Right lobe of liver (tissue), 6 donors: ENCODE measurements at regions not wholly inside any gene's neighbourhood (a gene's known extent, or its start where the extent isn't known, plus 50 kb on each side); places are given as distances from the start of the nearest gene placed in this dataset.

Source experiments
- ATAC-seq, 4 donors: fragments of 200-7000 bp; cut with Tn5 transposase; one replicate each; pipeline ENCODE4 v1.9.1; 2020; ENCODE audit warnings: mild to moderate bottlenecking in 4 of 4, moderate library complexity in 4 of 4
- DNase-seq, 3 donors: peaks; one replicate each; pipeline ENCODE4 v3.0.0-alpha.2; 2020
- H3K27ac ChIP-seq, 3 donors: fragments of 200-600 bp; one replicate each; pipeline ENCODE4 v1.8.0; 2022
- H3K27me3 ChIP-seq, 2 donors: fragments of 200-600 bp; one replicate each; pipeline ENCODE4 v1.8.0; 2022
- H3K36me3 ChIP-seq, 4 donors: fragments of 200-600 bp; sonication (generic) in 1 of 4; one replicate each; pipeline versions ENCODE4 v1.5.1 to v1.8.0; 2017 to 2022; ENCODE audit warnings: control low read depth in 1 of 4
- H3K4me1 ChIP-seq, 4 donors: fragments of 200-600 bp; sonication (generic) in 1 of 4; one replicate each; pipeline versions ENCODE4 v1.5.1 to v1.8.0; 2017 to 2022; ENCODE audit warnings: control low read depth in 1 of 4
- H3K4me3 ChIP-seq, 3 donors: fragments of 200-600 bp; one replicate each; pipeline ENCODE4 v1.8.0; 2022
- H3K9me3 ChIP-seq, 4 donors: fragments of 200-600 bp; sonication (generic) in 1 of 4; one replicate each; pipeline versions ENCODE4 v1.5.1 to v1.8.0; 2017 to 2022; ENCODE audit warnings: control low read depth in 1 of 4
- POLR2A ChIP-seq: fragments of 450-650 bp; IDR thresholded peaks from one replicate; pipeline ENCODE4 v1.6.1; 2017; ENCODE audit warnings: antibody characterized with exemption, mild to moderate bottlenecking
- WGBS: methylation state at CpG from one replicate; pipeline ENCODE4 v1.1.6; 2018; ENCODE audit warnings: low coverage, low lambda C conversion rate; ENCODE audit not compliant: insufficient coverage; ENCODE audit errors: missing lambda C conversion rate; 5-methylcytosine and 5-hydroxymethylcytosine counted together
- intact Hi-C, 2 donors: fragments of 100-400 bp; cut with DNase I; formaldehyde crosslinking; loops; one replicate each; pipeline versions ENCODE4 v1.11.2 to v1.14.1; 2022
- TF ChIP-seq, protein P1 (sequence below), 4 donors: fragments of 200-600 bp in 3 of 4; fragments of 450-650 bp in 1 of 4; IDR thresholded peaks; one replicate each; pipeline versions ENCODE4 v1.5.1 to v1.8.0; 2016 to 2022; ENCODE audit warnings: antibody characterized with exemption in 4 of 4, mild to moderate bottlenecking in 2 of 4
- donor health status: DM: no; HTN: yes; CAD: no.
- donor health status: DM: no; HTN: no; CAD: no.
- donor health status: DM: no; HTN: no; CAD: no.
- donor health status: DM: no; HTN: yes; CAD: no.
- donor health status: DM: no; HTN: yes; CAD: no.

DNA sequence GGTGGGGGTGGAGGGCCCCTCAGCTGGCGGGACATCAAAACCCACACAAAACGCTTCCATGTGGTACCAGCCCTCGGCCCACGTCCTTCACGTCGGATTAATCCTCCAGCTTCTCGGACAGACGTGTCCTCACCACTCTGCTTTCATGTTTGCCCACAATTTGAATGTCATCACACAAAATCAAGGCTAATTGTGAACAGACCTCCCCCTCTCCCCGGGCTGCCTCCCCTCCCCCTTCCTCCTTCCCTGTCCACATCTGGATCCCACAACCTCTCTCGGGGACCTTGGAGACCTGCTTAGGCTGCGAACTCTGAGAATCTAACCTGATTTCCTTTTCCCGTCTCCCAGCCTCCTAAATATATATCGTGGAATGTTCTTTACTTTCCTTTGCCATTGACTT is 262.9 kb downstream of the MN1 start:
- no peak for DNase-seq
- no peak for TF ChIP-seq POLR2A
- TF ChIP-seq, protein P1, sequence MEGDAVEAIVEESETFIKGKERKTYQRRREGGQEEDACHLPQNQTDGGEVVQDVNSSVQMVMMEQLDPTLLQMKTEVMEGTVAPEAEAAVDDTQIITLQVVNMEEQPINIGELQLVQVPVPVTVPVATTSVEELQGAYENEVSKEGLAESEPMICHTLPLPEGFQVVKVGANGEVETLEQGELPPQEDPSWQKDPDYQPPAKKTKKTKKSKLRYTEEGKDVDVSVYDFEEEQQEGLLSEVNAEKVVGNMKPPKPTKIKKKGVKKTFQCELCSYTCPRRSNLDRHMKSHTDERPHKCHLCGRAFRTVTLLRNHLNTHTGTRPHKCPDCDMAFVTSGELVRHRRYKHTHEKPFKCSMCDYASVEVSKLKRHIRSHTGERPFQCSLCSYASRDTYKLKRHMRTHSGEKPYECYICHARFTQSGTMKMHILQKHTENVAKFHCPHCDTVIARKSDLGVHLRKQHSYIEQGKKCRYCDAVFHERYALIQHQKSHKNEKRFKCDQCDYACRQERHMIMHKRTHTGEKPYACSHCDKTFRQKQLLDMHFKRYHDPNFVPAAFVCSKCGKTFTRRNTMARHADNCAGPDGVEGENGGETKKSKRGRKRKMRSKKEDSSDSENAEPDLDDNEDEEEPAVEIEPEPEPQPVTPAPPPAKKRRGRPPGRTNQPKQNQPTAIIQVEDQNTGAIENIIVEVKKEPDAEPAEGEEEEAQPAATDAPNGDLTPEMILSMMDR (IDR thresholded peaks at IDR 0.05), result no peak
- no peak overlapping the region for H3K27ac ChIP-seq
- intact Hi-C loops, result no loop called here
- no peaks in the 10 kb centered on the region for H3K36me3 ChIP-seq
- WGBS, result 63% methylated on average over 9 of the region's 13 CpGs
- H3K27me3 ChIP-seq, result no peaks in the 10 kb centered on the region
- no peak overlapping the region for H3K4me3 ChIP-seq
- H3K9me3 ChIP-seq, result no peaks in the 10 kb centered on the region
- H3K4me1 ChIP-seq, result peaks cover 0 to 8% (median 0%) of the 10 kb centered on the region in 4 donors
- ATAC-seq, result no peak

DNA sequence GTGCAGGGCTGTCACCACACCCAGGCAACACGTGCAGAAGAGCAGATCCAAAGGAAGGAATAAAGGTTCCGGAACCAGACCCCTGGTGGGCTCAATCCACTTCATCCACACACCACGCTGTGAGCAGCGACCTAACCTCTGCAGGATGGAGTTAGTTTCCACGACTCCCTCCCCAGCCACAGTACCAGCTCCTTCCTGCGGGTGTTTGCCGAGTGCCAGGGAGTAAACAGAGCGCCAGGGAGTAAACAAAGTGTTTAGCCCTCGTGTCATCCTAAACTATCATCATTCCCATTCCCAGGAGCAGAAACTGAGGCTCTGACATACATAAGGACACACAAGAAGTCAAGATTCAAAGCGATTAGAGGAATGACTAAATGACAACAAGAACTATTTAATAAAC is 261.3 kb downstream of the MN1 start:
- H3K27ac ChIP-seq, result no peak overlapping the region
- DNase-seq (no peak), ATAC-seq (no peak)
- no peaks in the 10 kb centered on the region for H3K9me3 ChIP-seq
- WGBS, result 48% methylated on average over 7 of the region's 10 CpGs
- TF ChIP-seq, protein P1 (IDR thresholded peaks at IDR 0.05), result no peak
- H3K4me3 ChIP-seq, result no peak overlapping the region
- intact Hi-C loops, result no loop called here
- no peaks in the 10 kb centered on the region for H3K27me3 ChIP-seq
- H3K4me1 ChIP-seq, result no peaks in the 10 kb centered on the region
- H3K36me3 ChIP-seq, result no peaks in the 10 kb centered on the region

DNA sequence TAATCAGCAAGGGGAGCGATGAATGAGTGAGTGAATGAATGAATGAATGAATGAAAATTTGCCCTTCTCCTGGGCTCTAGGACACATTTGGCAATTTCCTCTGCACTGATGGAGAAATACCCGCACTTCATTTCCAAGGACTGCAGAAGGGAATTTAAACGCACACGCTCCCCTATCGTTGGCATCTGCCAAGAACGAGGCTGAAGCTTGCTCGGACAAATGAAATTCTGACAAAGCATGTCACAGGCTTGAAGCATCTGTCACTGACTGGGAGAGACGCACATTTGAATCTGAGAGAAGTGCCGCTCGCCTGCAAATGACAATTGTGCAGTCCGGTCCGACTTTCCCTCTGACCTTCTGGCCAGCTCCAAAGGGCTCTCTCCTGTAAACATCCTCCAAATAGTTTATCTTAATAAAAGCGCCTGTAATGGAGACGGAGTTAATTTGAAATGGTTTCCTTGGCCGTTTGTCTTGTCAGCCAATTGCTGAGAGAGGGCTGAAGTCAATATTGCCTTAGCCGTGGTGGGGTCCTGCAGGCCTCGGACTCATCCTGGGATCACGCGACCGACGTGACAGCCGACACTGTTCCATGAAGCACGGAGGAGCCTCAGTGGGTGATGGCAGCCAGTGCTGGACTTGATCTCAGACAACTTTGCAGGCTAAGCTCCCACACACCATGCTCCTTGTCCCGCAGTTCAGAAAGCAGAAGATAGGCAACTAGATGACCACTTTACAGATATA is 260.7 kb downstream of the MN1 start:
- no peak overlapping the region for H3K27ac ChIP-seq
- no peaks in the 10 kb centered on the region for H3K9me3 ChIP-seq
- intact Hi-C loops, result no loop called here
- H3K4me1 ChIP-seq, result no peaks in the 10 kb centered on the region
- WGBS, result 39% methylated on average over 24 of the region's 24 CpGs
- no peak for TF ChIP-seq POLR2A
- TF ChIP-seq, protein P1 (IDR thresholded peaks at IDR 0.05), result no peak
- H3K27me3 ChIP-seq, result no peaks in the 10 kb centered on the region
- no peak for ATAC-seq
- DNase-seq, result no peak
- H3K4me3 ChIP-seq, result no peak overlapping the region
- no peaks in the 10 kb centered on the region for H3K36me3 ChIP-seq

DNA sequence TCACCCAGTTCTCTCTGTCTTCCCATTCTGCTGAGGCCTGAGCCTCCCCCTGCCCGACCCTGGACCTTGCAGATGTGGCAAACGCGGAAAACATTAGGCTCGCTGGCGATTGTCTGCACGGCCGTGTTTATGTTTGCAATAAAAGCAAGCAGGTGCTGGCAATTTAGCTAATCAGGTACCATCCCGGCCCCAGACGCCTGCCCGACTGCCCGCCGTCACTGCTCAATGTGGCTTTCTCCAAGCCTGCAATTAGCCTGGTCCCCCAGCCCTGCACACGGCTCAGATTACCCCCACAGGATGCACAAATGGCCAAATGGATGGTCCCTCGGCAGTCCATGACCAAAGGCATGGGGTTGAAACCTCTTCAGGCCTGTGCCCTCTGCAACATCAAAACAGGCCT is 259.7 kb downstream of the MN1 start:
- no peak for DNase-seq
- Histone ChIP-seq H3K4me1 (no peaks in the 10 kb centered on the region), H3K9me3 (no peaks in the 10 kb centered on the region), H3K4me3 (no peak overlapping the region), H3K27ac (no peak overlapping the region), H3K36me3 (no peaks in the 10 kb centered on the region), H3K27me3 (no peaks in the 10 kb centered on the region)
- 77% methylated on average over 8 of the region's 14 CpGs for WGBS
- intact Hi-C loops, result no loop called here
- no peak for TF ChIP-seq POLR2A
- TF ChIP-seq, protein P1 (IDR thresholded peaks at IDR 0.05), result no peak
- ATAC-seq, result no peak
